HG02678 (cell line): ENCODE measurements at regions not wholly inside any gene's neighbourhood (a gene's known extent, or its start where the extent isn't known, plus 50 kb on each side); places are given as distances from the start of the nearest gene placed in this dataset.
"Not testable (repeated sequence)": the region's sequence is repeated elsewhere in the genome, so short reads cannot be mapped to it uniquely, and the experiment has no call there.

Source experiments
- ATAC-seq: cut with Tn5 transposase; IDR thresholded peaks from one replicate; pipeline ENCODE4 v1.9.1; 2021; ENCODE audit warnings: mild to moderate bottlenecking, moderate library complexity; ENCODE audit not compliant: unreplicated experiment

DNA sequence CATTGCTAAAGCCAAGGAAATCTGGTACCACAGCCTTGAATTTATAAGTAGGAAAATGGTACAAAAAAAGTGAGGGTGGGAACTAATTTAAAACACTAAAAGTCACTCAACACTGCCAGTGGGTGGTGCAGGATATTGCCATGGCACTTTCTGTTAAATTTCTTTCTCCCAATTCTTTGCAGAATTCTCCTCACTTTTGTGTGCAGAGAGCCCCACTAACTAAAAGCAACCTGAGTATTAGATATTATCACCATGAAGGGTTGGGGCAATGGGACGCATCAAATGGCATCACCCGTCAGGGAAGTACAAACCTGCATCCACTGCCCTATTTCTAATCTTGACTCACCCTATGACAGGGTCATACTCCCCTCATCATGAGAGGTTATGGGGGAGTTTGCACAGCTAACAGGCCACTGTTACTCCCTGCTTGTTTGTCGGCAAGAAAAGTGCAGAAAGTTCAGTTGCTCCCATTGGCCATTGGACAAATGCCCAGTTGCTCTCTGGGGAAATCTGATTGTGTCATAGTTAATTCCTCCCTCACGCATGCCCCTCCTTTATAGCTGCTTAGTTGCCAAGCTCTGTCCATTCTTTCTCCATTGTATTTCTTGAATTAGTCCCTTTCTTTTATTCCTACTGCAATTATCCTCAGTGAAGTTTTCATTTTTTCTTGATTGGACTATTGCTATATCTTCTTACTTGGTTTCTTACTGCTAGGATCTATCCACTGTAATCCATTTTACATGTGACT lies 93.8 kb upstream of the BLID start:
- ATAC-seq, result no peak

DNA sequence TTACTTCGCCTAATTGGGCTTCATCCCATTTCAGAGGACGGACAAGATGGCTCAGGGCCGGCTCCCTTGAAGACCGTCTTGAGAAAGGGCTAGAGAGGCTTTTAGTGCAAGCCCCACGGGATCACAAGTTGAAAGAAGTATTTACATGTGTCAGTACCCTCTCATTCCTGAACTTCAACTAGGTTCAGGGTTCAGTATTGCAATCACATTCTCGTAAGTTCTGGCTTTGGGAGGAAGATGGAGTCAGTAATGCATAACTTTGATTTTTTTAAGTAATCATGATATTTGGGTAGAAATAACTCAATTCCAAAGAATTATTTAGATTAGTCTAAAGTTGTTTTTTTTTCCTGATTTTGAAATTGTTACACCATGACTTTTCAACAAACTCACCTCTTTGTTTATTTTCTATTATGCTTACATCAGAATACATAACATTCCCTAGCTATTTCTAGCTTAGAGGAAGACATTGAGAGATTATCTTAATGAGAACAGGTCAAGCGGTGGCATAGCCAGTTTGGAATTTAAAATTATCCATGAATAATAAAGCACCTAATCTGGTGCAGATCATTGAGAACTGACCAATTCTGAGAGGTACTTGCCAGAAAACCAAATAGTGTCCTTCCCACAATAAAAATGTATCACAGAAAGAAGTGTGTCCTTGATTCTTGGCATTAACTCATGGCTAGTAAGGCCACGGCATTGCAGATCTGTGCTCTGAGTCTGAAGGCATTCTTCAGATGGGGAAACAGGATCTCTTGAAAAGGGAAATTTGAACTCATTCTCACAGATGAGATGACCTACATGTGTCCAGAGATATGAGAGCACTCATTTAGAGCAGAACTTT lies 92.1 kb upstream of the BLID start:
- ATAC-seq, result no peak

DNA sequence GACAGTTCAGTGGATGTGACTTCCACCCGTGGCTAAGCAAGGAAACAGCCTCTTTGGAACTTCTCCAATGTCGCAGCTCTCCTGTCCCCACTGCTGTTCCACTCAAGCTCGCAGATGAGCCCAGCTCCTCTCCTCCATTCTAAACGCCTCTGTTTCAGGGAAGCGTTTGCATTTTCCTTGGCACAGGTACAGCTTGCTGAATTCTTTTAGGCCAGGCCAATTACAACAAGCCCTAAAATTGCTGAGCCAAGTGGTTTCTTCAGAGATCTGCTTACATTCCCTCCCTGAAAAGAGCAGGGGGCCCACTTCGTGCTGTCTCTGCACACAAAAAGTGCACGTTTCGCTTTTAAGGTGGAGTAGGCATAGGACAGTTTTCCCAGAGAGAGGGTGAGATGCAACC lies 91.5 kb upstream of the BLID start:
- no peak for ATAC-seq

DNA sequence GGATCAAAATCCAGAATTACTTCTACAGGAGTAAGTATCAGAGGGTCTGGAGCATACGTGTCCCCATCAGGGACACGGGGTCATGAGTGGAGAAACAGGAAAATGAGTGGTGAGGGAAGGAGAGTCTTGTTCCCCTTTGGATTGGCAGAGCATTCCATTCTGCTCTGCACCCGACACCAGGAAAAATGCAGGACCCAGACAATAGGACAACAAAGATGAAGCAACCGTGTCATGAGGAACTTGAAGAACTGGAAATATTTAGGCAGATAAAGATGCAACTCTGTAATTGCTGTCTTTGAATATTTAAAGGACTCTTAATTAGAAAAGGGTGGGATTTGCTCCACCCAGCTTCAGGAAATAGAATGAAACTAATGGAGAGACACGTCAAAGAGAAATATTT lies 89.0 kb upstream of the BLID start:
- ATAC-seq, result no peak

DNA sequence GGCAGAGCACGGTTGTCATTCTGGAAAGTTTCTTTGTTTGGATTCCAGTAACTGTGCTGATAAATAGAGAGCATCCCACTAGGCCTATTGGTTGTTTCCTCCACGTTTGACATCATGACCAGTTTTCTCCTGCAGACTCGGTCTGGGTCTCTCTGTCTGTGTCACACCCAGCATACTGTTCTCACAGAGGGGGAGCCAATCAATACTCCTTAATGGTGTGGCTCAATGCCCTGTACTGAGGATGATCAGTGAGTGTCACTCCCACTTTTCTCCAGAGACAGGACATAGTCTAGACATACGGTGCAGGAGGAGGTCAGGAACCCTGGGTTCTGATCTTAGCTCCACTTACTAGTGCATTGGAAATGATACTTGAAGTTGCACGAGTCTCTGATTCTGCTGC lies 88.2 kb upstream of the BLID start:
- ATAC-seq, result no peak

DNA sequence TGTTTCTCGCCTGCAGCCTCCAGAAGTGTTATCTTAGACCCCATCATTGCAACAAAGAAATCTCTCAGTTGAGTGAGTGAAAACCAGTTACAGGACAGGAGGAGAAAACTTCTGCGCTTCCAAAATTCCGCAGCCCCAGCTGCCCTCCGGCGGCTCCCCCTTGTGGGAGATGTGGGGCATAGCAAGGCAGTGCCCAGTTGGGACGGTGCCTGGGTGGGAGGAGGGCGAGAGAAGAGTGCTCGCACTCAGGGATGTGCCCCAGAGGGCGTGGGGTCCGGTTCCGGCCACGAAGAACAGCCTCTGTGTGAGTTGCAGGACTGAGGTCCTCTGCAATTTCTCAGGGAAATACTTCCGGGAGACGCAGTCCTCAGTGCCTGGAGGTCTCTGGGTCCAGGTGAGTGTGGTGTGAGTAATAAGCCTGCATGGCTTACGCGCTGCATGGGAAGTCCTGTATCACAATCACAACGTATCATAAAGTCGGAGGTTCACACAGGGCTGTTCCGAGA lies 87.0 kb upstream of the BLID start:
- peak; percentile 62 for ATAC-seq

DNA sequence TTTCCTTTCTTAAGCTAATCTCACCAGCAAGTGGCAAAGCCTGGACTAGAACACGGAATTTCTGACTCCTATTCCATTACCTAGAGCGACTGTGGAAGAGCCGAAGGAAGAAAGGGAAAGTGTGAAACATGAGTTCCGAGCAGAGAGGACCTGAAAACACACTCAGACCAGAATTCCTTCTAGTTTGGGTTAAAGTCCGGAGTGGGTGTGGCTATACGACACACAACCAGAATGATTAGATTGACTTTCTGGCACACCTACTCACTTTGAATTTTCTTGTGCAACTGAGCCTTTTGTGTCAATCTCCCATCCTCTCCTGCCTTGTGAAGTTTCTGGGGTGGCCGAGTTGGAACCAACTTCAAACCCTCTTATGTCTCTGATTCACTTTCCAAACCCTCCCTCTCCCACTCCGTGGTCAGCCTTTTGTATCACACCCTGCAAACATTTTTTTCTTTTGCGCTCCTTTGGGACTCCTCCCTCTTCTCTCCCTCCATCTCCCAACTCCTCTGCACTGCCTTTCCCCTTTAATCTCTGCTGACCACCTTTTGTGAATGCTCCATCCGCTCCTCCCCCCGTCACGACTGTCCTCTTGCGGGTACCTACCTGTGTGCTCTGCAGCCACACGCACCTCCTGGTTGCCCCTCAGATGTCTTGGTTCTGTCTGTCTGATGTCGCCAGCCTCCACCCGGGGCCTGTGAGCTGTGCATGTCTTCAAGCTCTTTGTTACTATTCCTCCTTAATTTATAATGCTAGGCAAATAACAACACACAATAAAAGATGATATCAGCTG lies 86.3 kb upstream of the BLID start:
- no peak for ATAC-seq

DNA sequence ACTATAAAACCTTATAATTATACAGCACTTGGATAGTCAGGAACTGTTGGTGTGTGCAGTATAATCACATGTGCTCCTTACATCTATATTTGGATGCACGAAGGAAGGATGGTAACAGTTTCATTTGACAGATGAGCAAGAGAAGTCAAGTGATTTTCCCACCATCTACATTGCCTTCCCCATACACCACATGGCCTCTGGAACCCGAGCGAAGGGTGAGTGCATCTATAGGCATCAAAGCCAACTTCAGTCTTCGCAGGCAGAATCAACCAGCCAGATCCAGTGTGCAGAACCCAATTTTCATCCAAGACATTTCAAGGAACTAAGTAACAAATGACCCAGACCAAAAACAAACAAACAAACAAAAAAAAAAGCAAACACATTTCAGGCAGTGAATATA lies 85.1 kb upstream of the BLID start:
- no peak for ATAC-seq

DNA sequence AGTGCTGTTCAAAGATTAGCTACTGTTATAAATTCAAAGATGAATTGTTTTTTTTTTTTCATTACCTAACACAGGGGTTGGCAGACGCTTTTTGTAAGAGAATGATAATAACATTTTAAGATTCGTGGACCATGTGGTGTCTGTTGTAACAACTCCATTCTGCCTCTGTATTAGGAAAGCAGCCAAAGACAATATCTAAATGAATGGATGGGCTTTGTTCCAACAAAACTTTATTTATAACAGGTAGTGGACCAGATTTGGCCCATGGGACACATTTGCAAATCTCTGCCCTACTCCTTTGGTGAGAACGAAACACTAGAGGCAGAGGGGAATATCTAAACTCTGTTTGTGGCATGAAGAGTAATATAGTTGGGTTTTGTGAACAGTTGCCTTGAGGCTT lies 83.6 kb upstream of the BLID start:
- ATAC-seq, result no peak

DNA sequence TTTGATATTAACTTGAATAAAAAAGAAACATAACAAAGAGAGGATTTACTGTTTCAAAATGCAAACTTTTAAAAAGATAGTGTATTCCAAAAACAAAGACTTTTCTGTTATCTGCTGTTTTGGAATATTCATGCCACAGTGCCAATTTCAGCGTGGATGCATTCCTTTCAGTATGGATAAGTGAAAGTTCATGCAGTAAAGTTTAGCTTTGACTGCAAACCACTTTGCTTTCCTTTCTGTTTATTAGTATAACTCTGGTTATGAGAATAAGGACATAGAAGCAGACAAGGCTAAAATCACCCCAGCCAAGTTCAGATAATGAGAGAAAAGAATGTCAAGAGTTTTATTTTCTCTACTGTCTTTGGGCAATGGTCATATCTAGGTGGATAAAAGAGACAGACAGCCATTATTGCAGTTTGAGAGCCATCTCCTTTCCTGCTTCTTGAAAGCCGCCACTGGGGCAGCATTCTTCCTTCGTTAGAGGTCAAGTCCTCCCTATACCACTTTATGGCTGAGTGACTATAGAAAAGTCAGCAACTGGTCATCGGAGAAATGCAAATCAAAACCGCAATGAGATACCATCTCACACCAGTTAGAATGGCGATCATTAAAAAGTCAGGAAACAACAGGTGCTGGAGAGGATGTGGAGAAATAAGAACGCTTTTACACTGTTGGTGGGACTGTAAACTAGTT lies 82.4 kb upstream of the BLID start:
- ATAC-seq, result no peak

DNA sequence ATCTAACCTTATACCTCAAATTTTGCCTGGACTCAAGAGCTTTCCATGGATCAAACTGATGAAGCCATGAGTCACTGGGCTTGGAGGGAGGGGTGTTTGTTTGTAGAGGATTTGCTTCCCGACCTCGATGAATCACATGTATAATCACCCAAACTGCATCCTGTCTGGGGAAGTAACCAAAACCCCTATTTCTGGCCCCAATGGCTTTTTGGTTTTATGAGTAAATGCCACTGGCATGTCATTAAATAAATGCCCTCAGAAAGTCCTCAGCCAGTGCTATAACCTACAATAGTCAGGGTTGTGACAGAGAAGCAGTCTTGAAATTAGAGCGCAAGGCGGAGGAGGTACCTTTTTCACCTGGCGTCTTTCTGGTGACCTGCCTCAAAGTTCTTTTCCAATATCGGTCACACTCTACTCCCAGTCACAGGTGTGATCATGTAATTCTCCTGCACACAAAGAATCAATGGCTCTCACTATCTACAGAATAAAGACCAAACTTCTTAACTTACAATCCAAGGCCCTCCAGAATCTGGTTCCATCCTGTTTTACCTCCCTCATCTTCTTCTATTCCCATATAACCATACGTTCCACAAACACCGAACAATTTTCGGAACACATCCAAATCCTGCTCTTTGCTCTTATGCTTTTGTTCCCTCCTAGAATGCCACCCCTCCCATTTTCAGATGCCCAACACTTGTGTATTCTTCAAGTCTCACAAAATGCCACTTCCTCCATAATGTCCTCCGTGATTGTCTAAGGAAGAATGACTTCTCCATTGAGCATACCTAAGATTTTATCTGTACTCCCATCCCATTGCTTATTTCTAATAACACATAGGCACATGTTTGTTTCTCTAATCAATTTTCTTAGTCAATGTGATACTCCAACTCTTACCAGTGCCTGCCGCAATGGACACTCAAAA lies 81.3 kb upstream of the BLID start:
- ATAC-seq, result no peak

DNA sequence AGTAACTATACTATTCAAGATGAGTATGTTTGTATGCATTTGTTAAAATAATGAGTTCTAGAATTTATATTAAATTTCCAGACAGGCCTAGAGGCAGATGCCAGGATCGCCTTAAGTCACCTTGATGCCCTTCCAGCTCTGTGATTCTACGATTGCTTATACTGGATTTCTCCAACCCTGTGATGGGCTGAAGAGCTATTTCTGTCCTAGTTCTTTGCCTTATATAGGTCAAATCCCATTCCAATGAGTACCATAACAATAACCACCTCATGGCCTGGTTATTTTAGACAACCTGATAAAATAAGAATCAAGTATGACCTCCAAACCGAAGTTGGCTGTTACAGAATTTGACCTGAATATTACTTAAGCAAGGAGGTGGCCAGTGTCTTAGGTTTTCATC lies 79.8 kb upstream of the BLID start:
- ATAC-seq, result no peak

DNA sequence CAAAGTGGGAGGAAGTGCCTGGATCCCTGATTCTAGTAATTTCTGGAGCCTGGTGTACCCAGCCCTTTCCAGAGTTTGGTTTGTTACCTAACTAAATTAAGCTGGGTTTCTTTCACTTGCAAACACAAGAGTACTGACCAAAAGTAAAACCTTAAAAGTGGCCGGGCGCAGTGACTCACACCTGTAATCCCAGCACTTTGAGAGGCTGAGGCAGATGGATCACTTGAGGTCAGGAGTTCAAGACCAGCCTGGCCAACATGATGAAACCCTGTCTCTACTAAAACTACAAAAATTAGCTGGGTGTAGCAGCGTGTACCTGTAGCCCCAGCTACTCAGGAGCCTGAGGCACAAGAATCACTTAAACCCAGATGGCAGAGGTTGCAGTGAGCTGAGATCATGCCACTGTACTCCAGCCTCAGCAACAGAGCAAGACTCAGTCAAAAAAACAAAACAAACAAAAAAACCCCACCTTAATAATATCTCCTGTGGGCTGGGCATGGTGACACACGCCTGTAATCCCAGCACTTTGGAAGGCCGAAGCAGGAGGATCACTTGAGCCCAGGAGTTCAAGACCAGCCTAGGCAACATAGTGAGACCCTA lies 78.0 kb upstream of the BLID start:
- ATAC-seq, result not testable (repeated sequence)

DNA sequence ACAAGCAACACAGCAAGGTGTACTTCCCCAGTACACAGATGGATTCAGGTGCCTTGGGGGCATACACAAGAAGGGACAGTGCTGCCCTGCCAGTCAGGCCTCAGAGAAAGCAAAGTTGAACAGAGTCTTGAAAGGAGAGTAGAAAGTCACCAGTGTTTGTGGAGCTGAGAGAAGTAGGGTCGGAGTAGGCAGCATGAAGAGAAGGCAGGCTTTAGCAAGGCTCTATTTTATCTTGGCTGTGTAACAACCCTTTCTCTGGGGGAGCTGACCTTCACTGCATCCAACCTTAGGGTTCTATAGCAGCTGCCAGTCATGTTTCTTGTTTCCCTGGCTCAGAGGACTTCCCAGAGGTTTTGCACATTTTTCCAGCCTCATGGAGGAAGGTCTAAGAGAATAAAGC lies 77.4 kb upstream of the BLID start:
- no peak for ATAC-seq

DNA sequence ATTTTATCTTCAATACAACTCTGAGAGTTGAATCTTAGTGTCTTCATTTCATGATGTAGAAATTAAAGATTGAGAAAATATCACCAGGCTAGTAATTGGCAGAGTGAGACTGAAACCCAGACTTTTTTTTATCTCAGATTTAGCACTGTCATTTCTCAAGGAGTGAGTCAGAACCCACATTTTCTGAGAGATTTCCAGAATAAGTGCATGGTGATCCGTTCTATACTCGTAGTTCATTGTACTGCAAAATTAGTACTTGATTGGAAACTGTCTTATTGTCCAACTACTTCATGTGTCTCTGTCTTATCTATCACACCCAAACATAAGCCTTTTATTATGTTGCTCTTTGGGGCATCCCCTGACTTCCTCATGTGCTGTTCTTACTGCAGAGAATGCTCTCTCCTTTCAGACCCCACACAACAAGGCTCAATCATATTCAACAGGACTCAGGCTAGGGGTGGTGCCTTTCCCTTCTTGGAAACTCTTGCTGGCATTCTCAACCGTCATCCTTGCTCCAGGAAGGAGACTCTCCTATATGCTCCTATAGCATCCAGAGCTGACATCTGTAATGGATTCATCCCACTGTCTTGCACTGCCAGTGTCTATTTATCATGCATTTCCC lies 76.7 kb upstream of the BLID start:
- no peak for ATAC-seq

DNA sequence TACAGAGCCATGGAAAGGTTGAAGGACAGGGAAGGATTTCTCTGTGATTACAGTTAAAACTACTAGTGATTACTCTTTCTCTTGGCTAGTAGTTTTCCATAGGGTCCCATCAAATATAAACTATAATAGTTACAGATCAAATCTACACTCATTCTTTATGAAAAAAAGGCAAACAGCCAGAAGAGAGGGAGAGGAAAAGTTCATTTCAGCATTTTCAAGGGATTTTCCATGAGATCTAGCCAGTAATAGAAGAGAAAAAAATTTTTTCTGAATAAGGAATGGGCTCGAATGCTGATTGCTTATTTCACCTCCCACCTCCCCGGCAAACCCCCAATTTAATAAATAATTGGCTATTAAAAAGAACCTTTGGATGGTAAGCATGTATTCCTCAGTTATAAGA lies 74.8 kb upstream of the BLID start:
- no peak for ATAC-seq

DNA sequence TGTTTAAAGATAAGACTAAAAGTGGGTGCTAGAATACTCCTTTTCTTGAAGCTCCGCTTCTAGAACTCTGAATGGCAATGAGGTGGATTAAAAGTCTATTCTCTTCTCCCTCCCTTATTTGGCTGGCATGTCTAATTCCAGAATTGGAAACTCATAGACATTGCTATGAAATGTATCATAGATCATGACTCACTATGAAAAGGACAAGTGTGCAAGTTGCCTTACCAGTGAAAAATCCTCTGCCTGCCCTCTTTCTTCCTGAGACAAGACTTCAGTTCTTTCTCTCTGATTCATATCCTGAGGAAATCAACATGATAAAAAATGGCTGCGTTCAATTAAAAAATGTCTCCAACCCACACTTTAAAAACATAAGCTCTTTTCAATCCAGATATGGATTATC lies 73.2 kb upstream of the BLID start:
- ATAC-seq, result no peak

DNA sequence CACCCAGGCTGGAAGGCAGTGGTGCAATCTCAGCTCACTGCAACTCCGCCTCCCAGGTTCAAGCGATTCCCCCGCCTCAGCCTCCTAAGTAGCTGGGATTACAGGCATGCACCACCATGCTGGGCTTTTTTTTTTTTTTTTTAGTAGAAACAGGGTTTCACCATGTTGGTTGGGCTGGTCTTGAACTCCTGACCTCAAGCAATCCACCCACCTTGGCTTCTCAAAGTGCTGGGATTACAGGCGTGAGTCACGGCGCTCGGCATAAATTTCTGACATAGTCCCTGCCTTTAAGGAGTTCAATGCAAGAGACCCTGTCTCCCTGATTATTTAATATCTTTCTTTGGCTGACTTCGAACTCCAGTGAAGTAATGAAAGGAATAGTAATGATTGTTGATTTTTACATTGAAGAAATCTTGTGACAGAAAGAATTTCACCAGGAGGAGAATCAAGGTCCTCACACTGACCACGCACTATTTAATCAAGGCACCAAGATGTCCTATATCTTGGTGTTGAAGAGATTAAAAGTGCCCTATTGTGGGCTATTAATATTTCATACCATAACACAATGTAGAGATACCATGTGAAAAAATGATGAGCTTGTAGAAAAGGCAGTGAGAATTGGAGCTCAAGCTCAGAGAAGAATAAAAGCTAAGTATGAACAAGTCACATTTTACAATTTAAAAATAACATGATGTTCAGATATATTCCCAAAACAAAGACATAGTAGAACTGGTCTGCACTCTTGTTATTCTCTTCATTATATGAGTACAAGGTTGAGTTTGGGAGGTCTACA lies 71.6 kb upstream of the BLID start:
- no peak for ATAC-seq
